HG03108 (cell line): ENCODE measurements at regions not wholly inside any gene's neighbourhood (a gene's known extent, or its start where the extent isn't known, plus 50 kb on each side); places are given as distances from the start of the nearest gene placed in this dataset.
"Not testable (repeated sequence)": the region's sequence is repeated elsewhere in the genome, so short reads cannot be mapped to it uniquely, and the experiment has no call there.

Experiments used
- ATAC-seq: cut with Tn5 transposase; IDR thresholded peaks from one replicate; pipeline ENCODE4 v1.9.1; 2021; ENCODE audit warnings: moderate library complexity; ENCODE audit not compliant: unreplicated experiment

DNA sequence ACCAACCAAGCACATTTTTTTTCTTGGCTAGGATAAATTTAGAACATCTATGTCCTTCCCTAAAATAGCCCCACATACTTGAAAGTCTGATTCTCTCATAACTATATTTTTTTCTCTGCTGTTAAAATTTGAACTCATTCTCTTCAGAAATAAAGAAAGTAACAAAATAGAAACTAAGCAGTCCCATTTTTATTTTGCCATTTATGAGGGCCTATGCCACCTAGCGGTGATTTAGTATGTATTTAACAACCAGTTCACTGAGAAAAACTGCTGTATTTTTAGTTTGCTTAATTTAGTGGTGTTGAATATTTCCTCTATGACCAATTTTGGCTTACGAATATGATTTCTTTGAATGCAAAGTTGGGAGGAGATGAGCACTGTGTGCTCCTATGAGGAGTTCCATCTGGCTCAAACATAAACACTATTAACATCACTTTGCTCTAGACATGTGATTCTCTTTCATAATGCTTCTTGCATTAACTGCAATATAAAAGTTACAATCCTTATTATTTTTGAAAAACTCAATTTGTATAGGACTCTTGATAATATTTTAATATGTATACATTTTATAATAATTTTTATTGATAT lies 116.6 kb downstream of the SYT15B start:
- ATAC-seq, result not testable (repeated sequence)

DNA sequence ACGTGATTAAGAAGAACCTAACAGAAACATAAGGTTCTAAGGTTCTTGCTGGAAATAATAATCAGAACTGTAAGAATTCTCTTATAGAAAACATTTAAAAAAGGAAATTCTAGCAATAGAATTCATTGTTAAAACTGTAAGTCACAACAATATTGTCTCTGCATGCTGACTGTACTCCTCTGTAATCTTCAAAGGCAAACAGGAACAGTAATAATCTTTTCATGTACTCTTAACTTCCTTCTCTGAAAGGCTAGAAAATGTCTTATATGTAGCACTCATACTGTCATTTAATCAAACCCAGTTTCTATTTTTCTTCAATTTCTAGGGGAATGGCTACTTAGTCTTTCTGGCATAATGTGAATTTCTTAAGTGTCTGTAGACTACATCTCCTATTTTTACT lies 103.5 kb upstream of the AGAP9 start:
- ATAC-seq, result not testable (repeated sequence)

DNA sequence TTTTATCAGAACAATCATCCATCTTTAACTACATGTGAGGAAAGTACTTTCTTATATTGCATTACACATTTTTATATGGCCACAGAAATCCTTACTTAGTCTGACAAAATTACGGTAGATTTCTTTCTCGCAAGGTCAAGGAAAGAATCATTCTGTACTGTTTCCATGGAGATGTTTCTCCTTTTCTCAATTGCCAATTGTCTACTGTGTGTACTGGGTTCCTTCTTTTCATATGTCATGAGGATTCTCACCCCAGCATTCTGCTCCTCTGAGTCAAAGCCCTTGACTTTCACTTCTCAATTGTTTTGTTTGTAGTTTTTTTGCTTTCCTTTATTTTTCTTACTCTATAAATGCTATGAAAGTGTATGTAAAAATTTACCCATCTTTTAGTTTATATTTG lies 99.3 kb upstream of the AGAP9 start:
- ATAC-seq, result not testable (repeated sequence)

DNA sequence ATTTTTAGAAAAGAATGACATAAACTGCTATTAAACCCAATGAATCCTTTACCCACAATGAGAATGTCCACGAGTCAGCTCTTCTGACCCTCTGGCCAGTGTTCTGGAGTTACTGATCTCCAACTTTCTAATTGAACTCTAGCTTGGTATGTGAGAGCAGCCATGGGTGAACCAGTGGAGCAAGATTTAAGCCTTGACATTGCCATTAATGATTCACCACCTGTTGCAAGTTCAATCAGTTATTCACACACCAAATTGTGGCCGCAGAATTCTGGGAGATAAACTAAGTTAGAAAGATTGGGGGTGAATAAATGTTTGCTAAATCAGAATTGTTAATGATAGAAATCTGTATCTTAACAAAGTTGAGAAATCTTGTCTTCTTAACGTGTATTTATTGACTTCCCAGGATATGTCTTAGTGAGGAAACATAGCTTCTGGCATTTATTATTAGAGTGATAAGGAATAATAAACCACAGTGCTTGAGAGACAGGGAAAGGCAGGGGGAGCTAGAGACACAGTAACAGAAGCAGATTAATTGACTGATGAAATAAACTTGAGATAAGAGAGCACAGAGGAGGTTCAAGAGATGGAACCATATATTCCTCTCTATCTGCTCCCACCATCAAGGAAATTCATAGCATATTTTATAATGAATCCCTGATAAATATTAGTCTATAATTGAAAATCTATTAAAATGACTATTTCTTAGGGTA lies 96.0 kb upstream of the AGAP9 start:
- ATAC-seq, result not testable (repeated sequence)

DNA sequence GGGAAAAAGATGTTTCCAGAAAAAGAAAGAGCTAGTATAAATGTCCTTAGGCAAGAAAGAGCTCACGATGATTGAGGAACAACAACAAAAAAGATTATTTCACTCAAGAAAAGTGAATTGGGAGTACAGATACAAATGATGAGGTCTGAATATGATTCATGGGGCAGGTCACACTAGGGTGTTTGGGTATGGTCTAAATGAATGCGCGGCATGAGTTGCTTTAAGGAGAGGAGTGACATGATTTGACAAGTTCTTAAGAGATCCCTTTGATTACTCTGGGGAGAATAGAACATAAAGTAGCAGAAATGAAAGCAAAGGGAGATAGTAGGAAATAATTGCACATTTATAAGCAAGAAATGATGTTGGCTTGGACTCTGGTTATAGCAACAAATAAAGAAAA lies 85.9 kb upstream of the AGAP9 start:
- ATAC-seq, result not testable (repeated sequence)

DNA sequence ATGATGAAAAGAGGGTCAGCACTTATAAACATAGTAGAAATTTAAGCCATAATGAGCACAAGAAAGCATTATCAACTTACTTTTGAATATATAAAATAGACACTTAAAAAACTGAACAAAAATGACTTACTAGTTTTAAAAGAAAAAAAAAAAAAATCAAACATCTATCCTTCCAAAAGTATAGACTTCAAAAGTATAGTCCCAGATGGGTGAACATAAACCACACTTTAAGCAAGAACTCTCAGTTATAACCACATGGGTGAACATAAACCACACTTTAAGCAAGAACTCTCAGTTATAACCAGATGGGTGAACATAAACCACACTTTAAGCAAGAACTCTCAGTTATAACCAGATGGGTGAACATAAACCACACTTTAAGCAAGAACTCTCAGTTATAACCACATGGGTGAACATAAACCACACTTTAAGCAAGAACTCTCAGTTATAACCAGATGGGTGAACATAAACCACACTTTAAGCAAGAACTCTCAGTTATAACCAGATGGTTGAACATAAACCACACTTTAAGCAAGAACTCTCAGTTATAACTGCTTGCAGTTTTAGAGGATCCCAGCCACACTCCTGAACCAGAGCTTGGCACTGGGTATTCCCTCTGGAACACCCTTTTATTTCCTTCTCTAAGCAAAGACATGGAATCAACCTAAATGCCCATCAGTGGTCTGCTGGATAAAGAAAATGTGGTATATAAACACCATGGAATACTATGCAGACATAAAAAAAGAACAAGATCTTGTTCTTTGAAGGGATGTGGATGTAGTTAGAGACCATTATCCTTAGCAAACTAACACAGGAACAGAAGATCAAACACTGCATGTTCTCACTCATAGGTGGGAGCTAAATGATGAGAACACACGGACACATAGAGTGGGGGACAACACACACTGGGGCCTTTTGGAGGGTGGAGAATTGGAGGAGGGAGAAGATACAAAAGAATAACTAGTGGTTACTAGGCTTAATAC lies 82.6 kb upstream of the AGAP9 start:
- not testable (repeated sequence) for ATAC-seq

DNA sequence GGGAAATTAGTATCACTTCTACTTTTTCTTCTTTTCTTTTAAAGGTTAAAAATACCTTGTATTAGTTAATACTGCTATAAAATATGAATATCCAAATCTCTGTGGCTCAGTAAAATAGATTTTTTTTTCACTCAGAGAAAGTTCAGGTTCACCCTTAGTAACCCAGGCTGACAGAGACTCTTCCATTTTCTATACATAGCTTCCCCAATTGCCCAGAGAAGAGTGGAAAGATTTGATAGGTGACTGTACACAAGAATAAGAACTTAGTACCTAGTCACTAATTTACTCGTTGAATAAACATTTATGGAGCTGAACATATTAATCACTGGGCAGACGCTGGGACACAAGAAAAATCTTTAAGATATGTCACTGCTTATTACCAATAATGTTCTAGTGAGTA lies 77.2 kb upstream of the AGAP9 start:
- ATAC-seq, result not testable (repeated sequence)

DNA sequence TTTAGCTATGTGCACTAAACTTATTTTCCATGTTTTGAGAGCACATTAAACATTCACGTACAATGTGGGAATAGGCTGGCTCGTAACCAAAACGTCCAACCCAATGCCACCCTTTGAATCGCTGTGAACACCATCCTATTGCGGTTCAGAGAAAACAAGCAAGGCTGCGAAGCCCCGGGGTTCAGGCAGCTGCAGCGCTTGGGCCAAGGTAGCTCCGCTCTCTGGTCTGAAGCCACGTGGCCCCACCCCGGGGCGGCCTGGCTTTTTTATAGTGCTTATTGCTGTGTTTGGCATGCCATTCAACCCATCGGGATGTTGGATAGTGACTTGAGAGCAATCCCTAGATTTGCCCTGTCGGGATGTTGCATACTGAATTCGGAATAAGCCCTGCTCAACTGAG lies 76.7 kb upstream of the AGAP9 start:
- not testable (repeated sequence) for ATAC-seq

DNA sequence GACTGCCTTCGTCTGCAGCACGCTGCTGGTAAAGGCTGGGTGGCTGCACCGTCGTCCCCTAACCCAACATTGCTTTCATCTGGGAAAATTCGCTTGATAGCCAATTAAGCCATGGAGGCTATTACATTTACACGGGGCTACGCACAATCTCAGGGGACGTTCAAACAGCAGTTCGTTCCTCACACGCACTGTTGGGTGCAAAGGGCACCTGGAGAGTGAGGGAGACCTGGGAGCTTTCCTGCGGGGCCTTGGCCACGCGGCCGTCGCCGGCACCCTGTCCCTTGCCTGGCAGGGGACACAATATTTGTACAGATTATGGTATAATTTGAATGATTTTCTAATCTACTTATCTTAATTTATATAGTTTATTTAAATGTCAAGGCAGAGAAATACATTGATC lies 76.2 kb upstream of the AGAP9 start:
- ATAC-seq, result not testable (repeated sequence)

DNA sequence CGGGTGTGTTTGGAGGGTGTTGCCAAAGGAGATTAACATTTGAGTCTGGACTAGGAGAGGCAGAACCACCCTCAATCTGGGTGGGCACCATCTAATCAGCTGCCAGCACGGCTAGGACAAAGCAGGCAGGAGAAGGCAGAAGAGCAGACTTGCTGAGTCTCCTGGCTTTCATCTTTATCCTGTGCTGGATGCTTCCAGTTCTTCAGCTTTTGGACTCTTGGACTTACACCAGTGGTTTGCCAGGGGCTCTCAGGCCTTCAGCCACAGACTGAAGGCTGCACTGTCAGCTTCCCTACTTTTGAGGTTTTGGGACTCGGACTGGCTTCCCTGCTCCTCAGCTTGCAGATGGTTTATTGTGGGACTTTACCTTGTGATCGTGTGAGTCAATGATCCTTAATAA lies 70.4 kb upstream of the AGAP9 start:
- not testable (repeated sequence) for ATAC-seq

DNA sequence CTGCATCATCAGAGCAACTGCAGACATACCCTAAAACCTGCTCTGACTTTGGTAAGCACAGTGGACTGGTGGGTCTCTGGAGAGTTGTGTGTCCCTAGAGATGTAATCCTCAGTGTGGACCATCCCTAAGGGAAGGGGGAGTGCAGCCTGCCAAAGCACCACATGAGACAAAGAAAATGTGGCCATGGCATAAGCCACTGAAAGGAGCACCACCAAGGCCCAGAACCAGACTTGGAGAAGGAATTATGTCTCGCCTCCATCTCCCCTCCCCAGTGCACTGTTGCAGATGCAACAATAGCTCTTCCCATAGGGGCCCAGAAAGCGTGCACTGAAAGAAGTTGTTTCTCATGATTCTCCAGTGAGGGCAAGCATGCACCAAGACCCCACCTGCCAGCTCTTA lies 69.7 kb upstream of the AGAP9 start:
- ATAC-seq, result not testable (repeated sequence)

DNA sequence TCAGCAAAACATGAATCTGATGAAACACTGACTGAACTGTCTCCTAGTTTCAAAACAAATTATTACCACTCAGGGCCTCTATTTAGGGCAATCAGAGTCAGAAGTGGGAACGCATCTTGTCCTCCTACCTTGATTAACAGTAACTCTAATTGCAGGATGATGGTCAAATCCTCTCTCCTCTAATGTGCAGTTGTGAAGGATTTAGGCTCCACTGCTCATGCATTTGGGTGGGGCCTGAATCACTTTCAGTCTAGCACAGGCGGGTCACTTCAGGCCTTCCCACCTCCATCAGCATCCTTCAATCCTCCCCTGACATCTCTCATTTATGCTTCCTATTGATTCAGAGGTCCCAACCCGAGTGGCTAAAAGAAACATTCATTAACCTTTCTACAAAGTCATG lies 67.5 kb upstream of the AGAP9 start:
- not testable (repeated sequence) for ATAC-seq

DNA sequence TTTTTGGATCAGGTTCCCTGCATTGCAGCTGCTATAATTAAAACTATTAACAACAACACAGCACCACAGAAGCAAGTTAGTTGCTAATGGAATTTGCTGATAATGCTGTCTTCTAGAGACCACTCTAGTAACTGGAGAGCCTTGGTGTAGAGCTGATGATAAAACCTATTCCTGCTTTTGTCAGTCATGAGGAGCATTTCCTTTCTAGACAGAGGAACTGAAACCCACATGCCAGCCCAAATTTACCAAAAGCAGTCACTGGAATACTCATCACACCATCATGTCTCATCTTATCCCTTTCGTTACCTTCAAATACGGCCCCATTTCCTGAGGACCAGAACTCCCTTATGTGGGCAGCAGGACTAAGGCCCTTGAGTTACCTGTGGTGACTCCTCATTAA lies 67.1 kb upstream of the AGAP9 start:
- not testable (repeated sequence) for ATAC-seq

DNA sequence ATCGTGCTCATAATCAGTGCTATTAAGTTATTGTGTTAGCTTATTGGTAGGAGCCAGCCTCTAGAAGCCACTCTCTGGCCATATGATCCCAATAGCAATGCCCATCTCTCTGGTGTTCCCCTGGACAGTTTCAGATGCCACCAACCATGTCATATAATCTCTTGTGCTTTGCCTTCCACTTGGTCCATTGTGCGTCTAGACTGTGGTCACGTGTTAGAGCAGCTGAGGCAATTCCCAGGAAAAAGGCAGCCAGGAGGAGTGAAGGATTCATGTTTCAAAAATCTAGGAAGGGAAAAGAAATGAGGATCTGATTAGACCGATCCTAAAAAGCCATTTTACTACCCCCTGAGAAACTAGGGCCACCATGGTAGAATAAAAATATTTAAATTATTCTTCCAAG lies 58.6 kb upstream of the AGAP9 start:
- ATAC-seq, result not testable (repeated sequence)

DNA sequence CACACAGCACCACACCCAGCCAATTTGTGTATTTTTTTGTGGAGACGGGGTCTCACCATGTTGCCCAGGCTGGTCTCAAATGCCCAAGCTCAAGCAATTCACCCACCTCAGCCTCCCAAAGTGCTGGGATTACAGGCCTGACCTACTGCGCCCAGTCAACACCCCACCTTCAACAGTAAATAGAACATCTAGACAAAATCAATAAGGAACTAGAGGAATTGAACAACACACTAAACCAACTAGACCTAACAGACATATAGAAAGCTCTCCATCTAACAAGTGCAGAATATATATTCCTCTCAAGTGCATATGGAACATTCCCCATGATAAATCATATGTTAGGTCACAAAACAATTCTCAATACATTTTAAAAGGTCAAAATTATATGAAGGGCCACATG lies 56.6 kb upstream of the AGAP9 start:
- ATAC-seq, result not testable (repeated sequence)

DNA sequence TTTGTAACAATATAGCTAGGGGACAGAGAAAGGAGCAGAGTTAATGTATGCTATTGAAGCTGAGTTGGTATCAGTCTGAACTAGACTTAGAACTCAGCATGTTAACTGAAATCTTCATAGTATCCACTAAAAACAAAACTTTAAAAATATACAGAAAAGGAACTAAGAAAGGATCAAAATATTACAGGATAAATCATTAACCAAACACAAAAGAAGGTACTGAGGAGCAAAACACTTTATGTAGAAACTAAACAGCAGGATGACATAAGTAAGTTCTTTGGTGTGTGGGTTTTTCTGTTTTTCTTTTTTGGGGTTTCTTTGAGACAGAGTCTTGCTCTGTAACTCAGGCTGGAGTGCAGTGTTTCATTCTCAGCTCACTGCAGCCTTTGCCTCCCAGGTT lies 55.1 kb upstream of the AGAP9 start:
- ATAC-seq, result peak; percentile 94
